Right lobe of liver (tissue), 4 donors: ENCODE measurements at regions not wholly inside any gene's neighbourhood (a gene's known extent, or its start where the extent isn't known, plus 50 kb on each side); places are given as distances from the start of the nearest gene placed in this dataset.

Source experiments
- POLR2A ChIP-seq: fragments of 450-650 bp; IDR thresholded peaks from one replicate; pipeline ENCODE4 v1.6.1; 2017; ENCODE audit warnings: antibody characterized with exemption, mild to moderate bottlenecking
- TF ChIP-seq, protein P1 (sequence below), 4 donors: fragments of 200-600 bp in 3 of 4; fragments of 450-650 bp in 1 of 4; IDR thresholded peaks; one replicate each; pipeline versions ENCODE4 v1.5.1 to v1.8.0; 2016 to 2022; ENCODE audit warnings: antibody characterized with exemption in 4 of 4, mild to moderate bottlenecking in 2 of 4
- donor health status: DM: no; HTN: no; CAD: no.
- donor health status: DM: no; HTN: no; CAD: no.
- donor health status: DM: no; HTN: yes; CAD: no.

DNA sequence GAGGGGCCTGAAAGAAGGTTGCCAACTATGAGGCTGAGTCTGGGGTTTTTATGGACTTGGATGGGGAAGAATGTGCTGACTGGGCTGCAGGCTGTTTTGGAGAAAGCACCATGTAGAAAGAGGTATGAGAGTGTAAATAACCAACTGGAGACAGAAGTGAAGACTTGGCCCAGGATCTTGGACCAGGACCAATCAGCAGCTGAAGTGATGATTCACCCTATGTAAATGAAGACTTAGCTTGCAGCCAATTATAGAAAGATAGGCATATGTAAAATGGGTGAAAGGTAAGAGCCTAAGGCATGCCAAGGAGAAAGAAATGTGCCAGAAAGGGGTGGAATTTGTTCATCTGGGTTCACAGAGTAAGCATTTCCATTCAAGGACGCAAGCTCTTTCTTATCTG, 856.7 kb upstream of the PRKX start:
- TF ChIP-seq POLR2A, result no peak
- TF ChIP-seq, protein P1, sequence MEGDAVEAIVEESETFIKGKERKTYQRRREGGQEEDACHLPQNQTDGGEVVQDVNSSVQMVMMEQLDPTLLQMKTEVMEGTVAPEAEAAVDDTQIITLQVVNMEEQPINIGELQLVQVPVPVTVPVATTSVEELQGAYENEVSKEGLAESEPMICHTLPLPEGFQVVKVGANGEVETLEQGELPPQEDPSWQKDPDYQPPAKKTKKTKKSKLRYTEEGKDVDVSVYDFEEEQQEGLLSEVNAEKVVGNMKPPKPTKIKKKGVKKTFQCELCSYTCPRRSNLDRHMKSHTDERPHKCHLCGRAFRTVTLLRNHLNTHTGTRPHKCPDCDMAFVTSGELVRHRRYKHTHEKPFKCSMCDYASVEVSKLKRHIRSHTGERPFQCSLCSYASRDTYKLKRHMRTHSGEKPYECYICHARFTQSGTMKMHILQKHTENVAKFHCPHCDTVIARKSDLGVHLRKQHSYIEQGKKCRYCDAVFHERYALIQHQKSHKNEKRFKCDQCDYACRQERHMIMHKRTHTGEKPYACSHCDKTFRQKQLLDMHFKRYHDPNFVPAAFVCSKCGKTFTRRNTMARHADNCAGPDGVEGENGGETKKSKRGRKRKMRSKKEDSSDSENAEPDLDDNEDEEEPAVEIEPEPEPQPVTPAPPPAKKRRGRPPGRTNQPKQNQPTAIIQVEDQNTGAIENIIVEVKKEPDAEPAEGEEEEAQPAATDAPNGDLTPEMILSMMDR (IDR thresholded peaks at IDR 0.05), result no peak
